ENCODE measurements at regions not wholly inside any gene's neighbourhood (a gene's known extent, or its start where the extent isn't known, plus 50 kb on each side); places are given as distances from the start of the nearest gene placed in this dataset.

- no peak for ATAC-seq
- POLR2A ChIA-PET, result no interaction called here
Measured at GRCh38 chr13:73599232-73600128, 534.7 kb downstream of the KLF12 start.

More at GRCh38 chr13:73599232-73600128, 534.7 kb downstream of the KLF12 start:
- H3K9me3 Mint-ChIP-seq, result peaks cover 13% of the 10 kb centered on the region
- CTCF ChIA-PET, result no interaction called here
- peaks cover 4% of the 10 kb centered on the region; the same call in 1 of the 2 replicates for H3K36me3 Mint-ChIP-seq
- H3K4me1 Mint-ChIP-seq, result 0 out of 2 replicates have a peak, but pooled peaks cover 3% of the 10 kb centered on the region
- no peak overlapping the region for H3K4me3 Mint-ChIP-seq
- no peak for TF ChIP-seq ESRRA (CRISPR knock-in tag; IDR thresholded peaks at IDR 0.05; ENCODE audit: borderline replicate concordance)
- TF ChIP-seq MYBL2 (CRISPR knock-in tag; IDR thresholded peaks at IDR 0.05), result no peak
- TF ChIP-seq ATF1 (CRISPR knock-in tag; IDR thresholded peaks at IDR 0.05), result no peak
- TF ChIP-seq MAX (CRISPR knock-in tag; IDR thresholded peaks at IDR 0.05), result no peak
- TF ChIP-seq TEAD1 (CRISPR knock-in tag; IDR thresholded peaks at IDR 0.05), result no peak
- TF ChIP-seq PRRX2 (CRISPR knock-in tag; IDR thresholded peaks at IDR 0.05), result no peak
- TF ChIP-seq ELF4 (CRISPR knock-in tag; IDR thresholded peaks at IDR 0.05; ENCODE audit: low read depth), result no peak
- no peak for TF ChIP-seq ZNF232 (CRISPR knock-in tag; IDR thresholded peaks at IDR 0.05)
- no peak for TF ChIP-seq ZNF671 (CRISPR knock-in tag; IDR thresholded peaks at IDR 0.05)
- TF ChIP-seq FOXP4 (CRISPR knock-in tag; IDR thresholded peaks at IDR 0.05), result no peak
- TF ChIP-seq ZNF121 (CRISPR knock-in tag; IDR thresholded peaks at IDR 0.05), result no peak
- TF ChIP-seq EMX1 (CRISPR knock-in tag; IDR thresholded peaks at IDR 0.05), result no peak
- no peak for TF ChIP-seq ZNF425 (CRISPR knock-in tag; conservative IDR thresholded peaks at IDR 0.05)
- no peak for TF ChIP-seq RELA (CRISPR knock-in tag; IDR thresholded peaks at IDR 0.05; ENCODE audit: borderline replicate concordance)
- no peak for TF ChIP-seq ZNF512 (CRISPR knock-in tag; IDR thresholded peaks at IDR 0.05; ENCODE audit: borderline replicate concordance)
- no peak for TF ChIP-seq ERG (CRISPR knock-in tag; IDR thresholded peaks at IDR 0.05)
- TF ChIP-seq ZNF219 (CRISPR knock-in tag; IDR thresholded peaks at IDR 0.05; ENCODE audit: borderline replicate concordance), result no peak
- no peak for TF ChIP-seq ZNF423 (CRISPR knock-in tag; IDR thresholded peaks at IDR 0.05)
- H3K27me3 Mint-ChIP-seq (ENCODE audit: low read depth), result no peaks in the 10 kb centered on the region
- no peak overlapping the region for H3K27ac Mint-ChIP-seq
- DNase-seq (ENCODE audit: low spot score), result no peak

Measured in WTC11 (cell line).